ENCODE measurements at regions not wholly inside any gene's neighbourhood (a gene's known extent, or its start where the extent isn't known, plus 50 kb on each side); places are given as distances from the start of the nearest gene placed in this dataset.
"Not testable (repeated sequence)": the region's sequence is repeated elsewhere in the genome, so short reads cannot be mapped to it uniquely, and the experiment has no call there.

DNA sequence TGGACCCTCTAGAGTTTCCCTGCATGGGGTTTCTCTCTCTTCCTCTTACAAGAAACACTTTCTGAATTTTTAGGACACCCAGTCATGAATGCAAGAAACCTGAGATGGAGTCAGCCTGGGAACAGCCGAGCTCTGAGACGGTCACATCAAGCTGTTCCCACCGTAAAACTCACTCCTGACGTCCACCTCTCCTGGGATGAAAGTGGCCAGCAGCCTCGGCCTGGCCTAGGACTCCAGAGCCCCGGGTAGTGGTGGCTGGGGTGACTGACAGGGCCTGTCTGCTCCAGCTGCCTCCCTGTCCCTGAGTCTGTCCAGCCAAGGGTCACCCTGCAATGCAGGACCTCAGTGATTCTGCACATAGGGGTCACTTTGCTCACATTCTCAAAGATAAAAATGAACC is 217.8 kb downstream of the SHOX start:
- DNase-seq (ENCODE audit: low read depth) = no peak

GRCh38 chrX:843306-843705 is 212.7 kb downstream of the SHOX start:
- no peak for DNase-seq (ENCODE audit: low read depth)

GRCh38 chrX:840556-840955 is 210.0 kb downstream of the SHOX start:
- no peak for DNase-seq (ENCODE audit: low read depth)

DNA sequence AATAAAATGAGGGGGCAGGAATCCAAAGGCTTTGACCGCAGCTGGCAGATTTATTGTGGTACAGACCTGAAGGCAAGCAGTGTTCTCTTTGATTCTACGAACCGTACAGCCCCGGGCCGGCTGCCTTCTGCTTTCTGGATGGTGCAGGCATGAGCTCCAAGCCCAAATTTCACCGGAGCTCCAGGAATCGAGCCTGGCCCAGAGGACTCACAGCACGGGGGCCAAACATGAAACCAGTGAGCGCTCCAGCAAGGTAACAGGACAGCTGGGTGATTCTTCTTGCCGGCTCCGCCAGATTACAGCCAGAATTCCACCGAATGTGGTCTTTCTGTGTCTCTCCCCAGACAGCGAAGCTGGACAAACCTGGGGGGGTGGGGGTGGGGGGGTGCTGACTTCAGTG is 208.1 kb downstream of the SHOX start:
- not testable (repeated sequence) for DNase-seq (ENCODE audit: low read depth)

- DNase-seq (ENCODE audit: low read depth) = not testable (repeated sequence)
Measured at GRCh38 chrX:835857-836256, 205.3 kb downstream of the SHOX start.

DNA sequence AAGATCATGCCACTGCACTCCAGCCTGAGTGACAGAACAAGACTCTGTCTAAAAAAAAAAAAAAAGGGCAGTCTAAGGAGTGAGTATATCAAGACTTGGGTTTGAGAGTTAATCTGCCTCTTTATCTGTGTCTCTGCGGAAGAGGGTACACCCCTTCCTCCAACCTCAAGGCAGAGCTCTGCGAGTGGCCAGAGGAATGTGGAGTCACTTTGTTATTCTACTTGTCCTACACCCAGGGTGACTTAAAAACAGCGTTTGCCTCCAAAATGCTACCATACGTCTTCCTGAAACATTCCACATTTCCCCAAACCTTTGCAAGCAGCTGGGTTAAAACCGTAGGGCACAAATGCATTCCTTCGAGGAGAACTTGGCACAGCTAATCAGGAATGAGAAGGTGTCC is 199.9 kb downstream of the SHOX start:
- no peak for DNase-seq (ENCODE audit: low read depth)

- DNase-seq (ENCODE audit: low read depth) = no peak
Measured at GRCh38 chrX:829145-829544, 198.6 kb downstream of the SHOX start.

GRCh38 chrX:828411-828959 is 197.9 kb downstream of the SHOX start:
- no peak for DNase-seq (ENCODE audit: low read depth)

DNA sequence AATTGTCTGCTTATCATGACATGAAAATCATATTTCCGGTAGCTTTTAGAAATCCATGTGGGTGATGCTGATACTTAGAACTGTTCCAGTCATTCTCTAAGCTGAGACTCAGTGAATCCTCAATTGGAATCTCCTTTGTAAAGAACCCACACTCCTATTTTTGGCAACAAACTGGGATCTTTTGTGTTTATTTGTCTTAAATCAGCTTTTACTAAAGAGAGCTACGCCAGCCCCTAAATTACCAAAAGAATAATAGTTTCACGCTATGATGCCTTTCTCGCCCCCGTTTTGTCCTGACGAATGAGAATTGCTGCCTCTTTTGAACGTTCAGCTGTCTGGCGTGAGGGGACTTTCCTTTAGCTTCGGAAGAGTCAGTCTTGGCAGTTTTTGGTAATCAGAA is 195.9 kb downstream of the SHOX start:
- no peak for DNase-seq (ENCODE audit: low read depth)

DNA sequence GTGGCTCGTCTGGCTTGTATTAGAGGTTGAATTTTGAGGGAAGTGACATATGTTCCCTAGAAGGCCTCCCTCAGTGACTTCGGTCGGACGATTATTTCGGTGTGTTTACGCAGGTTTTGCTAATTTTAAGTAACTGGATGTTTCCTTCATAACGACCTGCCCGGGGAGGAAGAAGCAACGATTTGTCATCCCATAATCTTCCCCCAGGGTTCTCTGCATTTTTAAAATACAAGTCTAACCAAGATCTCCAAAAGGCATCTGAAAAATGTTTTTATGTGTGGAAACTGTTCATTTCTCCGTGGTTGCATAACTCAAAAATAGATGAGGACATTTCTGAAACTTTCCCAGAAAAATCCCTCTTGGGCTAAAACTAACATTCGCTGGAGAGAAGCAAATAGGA is 195.4 kb downstream of the SHOX start:
- no peak for DNase-seq (ENCODE audit: low read depth)

DNA sequence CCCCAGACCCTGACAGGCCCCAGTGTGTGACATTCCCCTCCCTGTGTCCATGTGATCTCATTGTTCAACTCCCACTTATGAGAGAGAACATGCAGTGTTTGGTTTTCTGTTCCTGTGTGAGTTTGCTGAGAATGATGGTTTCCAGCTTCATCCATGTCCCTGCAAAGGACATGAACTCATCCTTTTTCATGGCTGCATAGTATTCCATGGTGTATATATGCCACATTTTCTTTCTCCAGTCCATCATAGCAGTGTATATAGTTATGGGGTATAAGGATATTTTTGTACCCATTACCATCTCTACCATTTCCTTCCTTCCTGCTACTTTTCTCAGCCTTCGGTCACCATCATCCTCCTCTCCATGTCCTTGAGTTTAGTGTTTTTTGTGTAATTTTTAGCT is 192.5 kb downstream of the SHOX start:
- DNase-seq (ENCODE audit: low read depth) = not testable (repeated sequence)

GRCh38 chrX:821327-822107 is 190.9 kb downstream of the SHOX start:
- no peak for DNase-seq (ENCODE audit: low read depth)

DNA sequence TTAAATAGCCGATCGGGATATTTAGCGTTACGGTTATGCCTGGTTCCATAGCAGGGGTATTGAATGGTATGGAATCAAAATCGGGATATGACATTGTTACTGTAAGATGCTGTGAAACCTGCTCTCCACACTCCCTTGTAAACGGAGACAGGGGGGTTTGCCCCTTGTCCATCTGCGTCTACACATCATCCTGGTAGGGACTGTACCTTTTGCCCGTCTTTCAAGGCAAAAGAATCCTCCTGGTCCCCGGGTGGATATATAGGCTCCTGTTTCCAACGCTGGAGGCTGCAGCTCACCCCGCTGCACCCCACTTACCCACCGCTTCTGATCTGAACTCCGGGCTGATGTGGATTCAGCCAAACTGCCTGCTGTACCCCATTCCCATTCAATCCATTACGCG is 189.1 kb downstream of the SHOX start:
- DNase-seq (ENCODE audit: low read depth) = no peak

- DNase-seq (ENCODE audit: low read depth) = no peak
Measured at GRCh38 chrX:817759-818300, 187.2 kb downstream of the SHOX start.

DNA sequence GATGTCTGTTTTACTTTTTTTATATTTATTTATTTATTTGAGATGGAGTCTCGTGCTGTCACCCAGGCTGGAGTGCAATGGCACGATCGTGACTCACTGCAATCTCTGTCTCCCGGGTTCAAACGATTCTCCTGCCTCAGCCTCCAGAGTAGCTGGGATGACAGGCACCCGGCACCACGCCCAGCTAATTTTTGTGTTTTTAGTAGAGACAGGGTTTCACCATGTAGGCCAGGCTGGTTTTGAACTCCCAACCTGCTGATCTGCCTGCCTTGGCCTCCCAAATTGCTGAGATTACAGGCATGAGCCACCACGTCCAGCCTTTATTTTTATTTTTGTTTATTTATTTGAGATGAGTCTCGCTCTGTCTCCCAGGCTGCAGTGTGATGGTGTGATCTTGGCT is 186.6 kb downstream of the SHOX start:
- not testable (repeated sequence) for DNase-seq (ENCODE audit: low read depth)

- DNase-seq (ENCODE audit: low read depth) = no peak
Measured at GRCh38 chrX:816411-816810, 185.8 kb downstream of the SHOX start.

- no peak for DNase-seq (ENCODE audit: low read depth)
Measured at GRCh38 chrX:810186-810585, 179.6 kb downstream of the SHOX start.

GRCh38 chrX:809081-809480 is 178.5 kb downstream of the SHOX start:
- no peak for DNase-seq (ENCODE audit: low read depth)

DNA sequence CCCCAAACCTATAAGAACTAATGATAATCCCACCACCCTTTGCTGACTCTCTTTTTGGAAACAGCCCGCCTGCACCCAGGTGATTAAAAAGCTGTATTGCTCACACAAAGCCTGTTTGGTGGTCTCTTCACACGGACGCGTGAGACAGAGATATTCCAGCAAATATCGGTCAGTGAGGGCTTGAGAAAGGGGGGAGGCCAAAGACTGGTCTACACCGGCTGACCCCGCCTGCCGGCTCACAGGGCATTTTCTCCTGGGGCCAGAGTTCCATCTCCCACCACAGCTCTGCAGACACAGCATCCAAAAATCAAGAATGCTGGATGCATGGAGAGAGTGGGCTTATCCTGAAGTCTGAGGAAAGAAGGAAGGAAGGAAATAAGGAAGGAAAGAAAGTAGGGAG is 176.0 kb downstream of the SHOX start:
- no peak for DNase-seq (ENCODE audit: low read depth)

- DNase-seq (ENCODE audit: low read depth) = no peak
Measured at GRCh38 chrX:805988-806387, 175.4 kb downstream of the SHOX start.

DNA sequence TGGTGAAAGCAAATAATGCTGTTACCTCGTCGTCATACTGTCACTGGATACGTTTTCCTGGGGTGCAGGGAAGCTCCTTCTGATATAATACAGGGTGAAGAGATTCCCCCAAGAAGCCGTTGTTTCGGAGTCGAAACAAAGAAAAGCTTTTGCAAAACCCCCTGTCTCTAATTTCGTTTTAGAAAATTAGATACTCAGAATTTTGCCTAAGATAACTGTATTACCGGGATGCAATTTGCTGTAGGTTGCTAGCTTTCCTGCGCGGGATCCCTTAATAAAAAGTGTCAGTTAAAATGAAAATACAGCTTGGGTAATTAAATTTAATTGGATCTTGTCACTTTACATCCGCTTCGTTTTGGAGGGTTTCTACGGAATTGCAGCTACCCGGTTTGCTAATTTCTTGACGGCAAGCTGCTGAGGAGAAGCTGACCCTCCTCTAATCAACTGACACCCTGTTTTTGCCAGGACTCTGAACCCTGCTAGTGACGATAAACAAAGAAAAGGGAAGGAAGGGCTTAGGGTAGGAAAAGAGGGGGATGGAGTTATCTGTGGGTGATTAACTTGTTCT is 174.6 kb downstream of the SHOX start:
- DNase-seq (ENCODE audit: low read depth) = no peak

DNA sequence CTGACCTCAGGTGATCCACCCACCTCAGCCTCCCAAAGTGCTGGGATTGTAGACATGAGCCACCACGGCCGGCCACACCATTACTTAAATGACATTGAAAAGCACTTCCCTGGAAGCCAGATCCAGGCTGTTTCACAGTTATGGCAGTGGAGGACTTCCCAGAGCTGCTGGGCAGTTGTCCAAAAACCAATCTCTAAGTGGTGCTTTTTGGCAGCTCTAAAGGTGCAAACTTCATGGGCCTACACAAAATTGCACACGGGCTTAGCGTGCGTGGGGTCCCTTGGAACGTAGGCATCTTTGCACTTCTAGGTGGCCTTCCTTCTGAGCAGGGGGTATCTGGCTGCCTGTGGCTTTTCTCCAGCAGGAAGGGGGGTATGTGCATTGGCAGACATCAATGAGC is 172.3 kb downstream of the SHOX start:
- no peak for DNase-seq (ENCODE audit: low read depth)

- DNase-seq (ENCODE audit: low read depth) = no peak
Measured at GRCh38 chrX:799808-800207, 169.2 kb downstream of the SHOX start.

GRCh38 chrX:794311-794710 is 163.7 kb downstream of the SHOX start:
- no peak for DNase-seq (ENCODE audit: low read depth)
